GM18867 (cell line): ENCODE measurements at regions not wholly inside any gene's neighbourhood (a gene's known extent, or its start where the extent isn't known, plus 50 kb on each side); places are given as distances from the start of the nearest gene placed in this dataset.
"Not testable (repeated sequence)": the region's sequence is repeated elsewhere in the genome, so short reads cannot be mapped to it uniquely, and the experiment has no call there.

ENCODE experiments used
- ATAC-seq: cut with Tn5 transposase; IDR thresholded peaks from one replicate; pipeline ENCODE4 v1.9.1; 2021; ENCODE audit warnings: mild to moderate bottlenecking, moderate library complexity; ENCODE audit not compliant: unreplicated experiment

DNA sequence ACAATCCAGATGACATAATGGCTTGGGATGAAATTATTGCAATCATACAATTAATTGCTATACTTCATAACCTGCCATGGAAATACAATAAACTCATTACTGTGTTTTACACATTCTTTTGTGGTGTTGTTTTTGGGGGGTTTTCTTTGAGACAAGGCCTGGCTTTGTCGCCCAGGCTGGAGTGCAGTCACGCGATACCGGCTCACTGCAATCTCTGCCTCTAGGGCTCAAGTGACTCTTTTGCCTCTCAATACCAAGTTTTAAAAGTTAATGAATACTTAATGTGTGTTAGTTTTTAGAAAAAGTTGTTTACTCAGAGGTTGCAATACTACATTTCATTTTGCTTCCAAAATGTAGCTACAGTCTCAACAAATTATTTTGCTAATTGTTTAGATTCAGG, 598.4 kb downstream of the CHSY3 start:
- no peak for ATAC-seq

DNA sequence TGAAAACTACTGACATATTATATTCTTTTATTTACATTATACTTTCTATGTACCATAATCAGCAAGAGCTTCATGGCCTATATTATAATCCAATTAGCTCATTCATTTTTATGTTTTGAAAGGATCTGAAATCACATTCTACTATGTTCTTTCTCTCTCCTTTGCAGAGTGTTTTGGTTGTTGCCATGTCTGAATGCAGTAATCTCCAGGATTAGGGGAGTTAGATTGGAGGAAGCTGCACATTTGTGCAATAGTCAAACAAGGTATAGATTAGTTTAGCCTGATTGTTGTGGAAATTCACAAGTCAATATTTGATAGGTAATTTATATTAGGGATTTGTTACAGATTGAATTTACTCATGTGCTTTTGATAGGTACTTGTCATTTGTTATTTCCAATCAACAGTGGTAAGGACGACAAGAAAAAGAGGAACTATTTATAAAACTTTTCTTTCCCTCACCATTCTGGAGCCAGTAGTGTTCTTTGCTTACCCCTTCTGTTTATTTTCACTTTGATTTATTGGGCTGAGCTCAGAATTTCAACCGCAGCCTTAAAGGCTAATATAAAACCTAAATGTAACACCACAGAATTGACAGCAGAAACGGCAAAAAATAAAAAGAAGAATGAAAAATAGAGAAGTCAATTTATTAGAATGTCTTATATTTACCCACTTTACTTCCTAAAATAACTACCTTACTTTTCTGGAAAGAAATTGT, 597.0 kb downstream of the CHSY3 start:
- no peak for ATAC-seq

DNA sequence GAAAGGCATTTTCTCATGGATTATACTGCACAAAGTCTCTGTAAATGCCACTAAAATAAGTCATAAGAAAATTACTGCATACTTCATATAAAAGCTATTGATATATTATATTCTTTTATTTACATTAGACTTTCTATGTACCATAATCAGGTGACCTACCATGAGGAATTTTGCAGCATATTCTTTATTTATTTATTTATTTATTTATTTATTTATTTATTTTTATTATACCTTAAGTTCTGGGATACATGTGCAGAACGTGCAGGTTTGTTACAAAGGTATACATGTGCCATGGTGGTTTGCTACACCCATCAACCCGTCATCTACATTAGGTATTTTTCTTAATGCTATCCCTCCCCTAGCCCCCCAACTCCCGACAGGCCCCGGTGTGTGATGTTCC, 596.2 kb downstream of the CHSY3 start:
- ATAC-seq: not testable (repeated sequence)

DNA sequence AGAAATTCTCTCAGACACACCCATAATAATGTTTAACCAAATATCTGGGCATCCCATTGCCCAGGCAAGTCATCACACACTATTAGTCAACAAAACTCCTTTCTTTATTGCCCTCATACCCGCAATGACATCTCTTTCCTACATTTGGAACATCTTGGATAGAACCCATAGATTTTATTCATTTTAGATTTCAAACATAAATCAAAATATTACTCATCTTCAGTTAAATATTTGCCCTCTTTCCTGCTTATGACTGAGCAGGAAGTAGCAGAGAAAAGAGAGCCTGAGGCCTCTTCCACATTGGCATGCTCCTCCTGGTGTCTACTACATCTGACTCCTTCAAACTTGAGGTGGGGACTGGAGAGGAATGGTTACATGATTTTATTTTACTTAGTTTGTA, 592.0 kb downstream of the CHSY3 start:
- ATAC-seq: no peak

DNA sequence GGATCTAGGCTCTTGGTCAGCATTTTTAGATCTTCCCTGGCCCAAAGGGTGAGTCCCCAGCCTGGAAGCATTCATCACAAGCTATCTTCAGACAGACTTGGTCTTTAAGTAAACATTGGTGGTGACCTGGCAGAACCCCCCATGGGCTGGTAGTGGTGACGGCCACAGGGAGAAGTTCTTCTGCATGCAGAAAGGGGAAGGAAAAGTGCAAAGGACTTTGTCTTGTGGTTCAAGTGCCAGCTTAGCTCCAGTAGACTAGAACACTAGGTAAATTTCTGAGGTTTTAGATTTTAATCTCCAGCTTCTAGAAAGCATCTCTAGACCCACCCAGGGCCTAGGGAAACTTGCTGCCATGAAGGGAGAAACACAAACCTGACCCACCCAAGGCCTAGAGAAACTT, 584.0 kb downstream of the CHSY3 start:
- ATAC-seq: no peak

DNA sequence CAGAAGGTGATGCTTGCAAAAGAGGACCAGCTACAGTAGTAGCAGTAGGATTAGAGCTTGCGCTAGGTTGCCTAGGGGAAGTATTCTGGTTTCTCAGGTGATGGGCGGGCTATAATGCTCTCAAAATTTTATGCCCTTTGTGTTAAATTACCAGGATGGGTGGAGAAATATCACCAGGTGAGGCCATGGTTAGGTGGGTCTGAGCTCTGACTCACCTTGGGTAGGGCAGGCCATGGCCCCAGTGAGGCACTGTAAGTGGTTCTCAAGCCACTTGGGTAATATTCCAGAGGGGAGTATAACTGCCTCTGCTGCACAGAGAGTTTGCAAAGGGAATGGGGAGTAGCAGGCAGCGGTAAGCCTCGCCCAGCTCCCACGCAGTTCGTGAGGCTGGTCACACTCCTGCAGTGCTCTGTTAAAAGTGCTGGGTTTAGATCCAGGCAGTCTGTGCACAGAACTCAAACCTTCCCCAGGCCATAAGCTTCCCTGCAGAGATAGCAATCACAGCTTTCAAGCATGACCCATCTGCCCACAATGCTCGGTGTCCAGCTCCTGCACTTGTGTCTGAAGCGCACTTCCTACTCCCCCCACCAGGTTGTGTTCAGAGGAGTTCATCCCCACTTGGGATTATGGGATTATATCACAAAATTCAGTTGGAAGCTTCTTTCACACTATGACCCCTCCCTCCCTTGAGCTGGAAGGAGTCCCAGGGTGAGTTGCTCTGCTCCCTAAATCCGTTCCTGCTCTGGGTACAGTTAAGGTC, 575.0 kb downstream of the CHSY3 start:
- no peak for ATAC-seq

DNA sequence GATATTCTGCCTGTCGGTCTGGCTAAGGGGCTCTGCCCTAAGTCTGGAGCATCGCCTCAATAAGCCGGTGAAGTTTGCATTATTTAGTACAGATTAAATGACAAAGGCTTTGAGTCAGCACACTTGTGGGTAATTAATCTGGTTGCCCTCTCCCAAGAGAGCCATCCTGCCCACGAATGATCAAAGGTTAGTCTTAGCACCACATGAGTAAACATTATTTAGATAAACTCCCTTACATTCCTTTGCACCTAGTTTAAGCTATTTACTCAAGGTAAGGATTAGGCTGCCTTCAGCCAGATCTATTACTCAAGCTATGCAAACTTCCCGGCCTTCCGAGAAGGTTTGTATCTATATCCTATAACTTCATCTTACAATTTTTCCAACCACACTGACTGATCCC, 572.1 kb downstream of the CHSY3 start:
- ATAC-seq: no peak

DNA sequence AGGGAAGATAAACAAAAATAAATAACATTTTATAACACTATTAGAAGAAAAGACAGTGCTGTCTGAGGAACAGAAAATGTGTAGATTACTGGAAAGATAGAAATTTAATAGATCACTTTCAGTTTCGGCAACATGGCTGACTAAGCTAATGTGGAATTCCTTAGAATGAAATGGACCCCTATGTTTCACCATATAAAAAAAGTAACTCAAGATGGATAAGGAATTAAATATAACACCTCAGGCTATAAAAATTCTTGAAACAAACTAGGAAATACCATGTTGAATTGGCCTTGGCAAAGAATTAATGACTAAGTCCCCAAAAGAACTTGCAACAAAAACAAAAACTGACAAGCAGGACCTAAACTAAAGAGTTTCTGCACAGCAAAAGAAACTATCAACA, 558.3 kb downstream of the CHSY3 start:
- no peak for ATAC-seq

DNA sequence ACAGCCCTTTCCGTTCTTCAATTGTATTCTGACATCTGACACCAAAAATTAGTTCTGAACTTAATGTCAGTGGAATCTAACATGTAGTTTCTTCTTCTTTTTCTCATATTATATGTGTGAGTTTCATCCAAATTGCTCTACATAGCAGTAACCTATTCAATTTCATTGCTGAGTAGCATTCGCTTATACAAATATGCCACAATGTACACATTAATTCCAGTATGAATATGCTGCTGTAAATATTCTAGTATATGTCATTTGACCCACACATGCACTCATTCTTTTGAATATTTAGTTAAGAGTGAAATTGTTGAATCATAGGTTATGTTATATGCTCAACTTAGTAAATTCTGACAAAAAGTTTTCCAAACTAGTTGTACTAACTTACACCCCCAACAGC, 550.9 kb downstream of the CHSY3 start:
- ATAC-seq: no peak

DNA sequence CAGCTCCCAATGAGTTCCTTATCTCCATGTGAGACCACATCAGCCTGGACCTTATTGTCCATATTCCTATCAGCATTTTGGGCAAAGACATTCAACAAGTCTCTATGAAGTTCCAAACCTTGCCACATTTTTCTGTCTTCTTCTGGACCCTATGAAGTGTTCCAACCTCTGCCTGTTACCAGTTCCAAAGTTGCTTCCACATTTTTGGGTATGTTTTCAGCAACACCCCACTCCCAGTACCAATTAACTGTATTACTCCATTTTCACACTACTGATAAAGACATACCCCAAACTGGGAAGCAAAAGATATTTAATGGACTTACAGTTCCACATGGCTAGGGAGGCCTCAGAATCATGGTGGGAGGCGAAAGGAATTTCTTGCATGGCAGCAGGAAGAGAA, 548.5 kb downstream of the CHSY3 start:
- no peak for ATAC-seq

DNA sequence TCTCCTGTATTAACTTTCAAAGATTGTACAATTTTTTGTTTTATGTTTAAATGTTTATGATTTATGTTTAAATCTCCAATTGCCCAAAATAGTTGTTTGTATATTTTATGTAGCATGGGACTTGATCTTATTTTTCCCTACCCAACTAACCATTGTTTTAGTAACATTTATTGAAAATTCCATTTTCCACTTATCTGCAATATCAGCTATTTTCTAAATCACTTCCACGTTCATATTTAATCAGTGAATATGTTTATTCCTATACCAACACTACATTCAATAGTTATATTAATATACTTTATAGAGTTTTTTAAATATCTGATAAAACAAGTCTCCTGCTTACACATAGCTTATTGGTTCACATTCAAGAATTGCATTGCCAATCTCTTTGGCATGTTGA, 532.2 kb downstream of the CHSY3 start:
- ATAC-seq: no peak

DNA sequence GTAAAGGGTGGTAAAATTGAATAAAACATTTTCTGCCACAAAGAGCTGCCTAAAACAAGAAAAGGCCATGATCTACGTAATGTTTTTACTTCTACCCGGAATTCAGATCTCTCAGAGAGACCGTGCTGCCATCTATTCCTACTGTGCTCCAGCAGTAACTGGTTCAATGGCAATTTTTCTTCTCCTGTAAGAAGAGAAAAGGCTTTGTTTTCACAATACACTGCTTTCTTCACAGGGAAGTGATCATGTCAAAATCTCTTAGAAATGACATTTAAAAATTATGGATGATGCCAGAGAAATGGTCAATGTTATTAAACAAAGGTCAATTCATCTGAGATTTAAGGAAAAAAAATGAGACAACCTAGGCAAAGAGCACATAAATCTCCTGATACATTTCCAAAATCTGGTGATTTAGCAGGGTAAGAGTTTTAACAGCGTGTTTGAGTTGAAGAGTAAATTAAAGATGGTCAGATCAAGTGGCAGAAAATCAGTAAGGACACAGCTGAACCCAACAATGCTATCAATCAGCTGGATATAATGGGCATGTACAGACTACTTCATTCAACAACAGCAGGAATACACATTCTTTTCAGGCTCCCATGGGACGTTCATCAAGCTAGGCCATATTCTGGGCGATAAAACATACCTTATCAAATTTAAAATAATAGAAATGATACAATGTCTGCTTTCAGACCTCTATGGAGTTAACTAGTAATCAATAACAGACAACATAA, 523.1 kb downstream of the CHSY3 start:
- ATAC-seq: no peak

DNA sequence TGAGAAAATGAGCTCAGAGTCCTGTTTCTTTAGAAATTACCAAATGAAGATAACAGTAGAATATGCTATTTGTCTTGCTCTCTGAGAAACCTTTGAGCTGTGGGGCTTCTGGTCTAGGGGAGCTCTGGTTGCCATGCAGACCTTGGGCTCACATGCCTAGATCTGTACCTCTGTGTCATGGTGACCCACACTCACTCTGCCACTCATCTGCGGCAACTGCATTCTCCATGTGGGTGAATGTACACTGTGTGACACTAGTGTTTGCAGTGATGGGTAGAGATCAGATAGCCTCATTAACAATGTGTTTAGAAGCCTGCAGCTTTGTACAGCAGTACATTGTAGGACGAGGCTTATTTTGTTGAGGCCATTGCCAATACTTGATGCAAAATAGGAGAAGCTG, 521.2 kb downstream of the CHSY3 start:
- ATAC-seq: no peak

DNA sequence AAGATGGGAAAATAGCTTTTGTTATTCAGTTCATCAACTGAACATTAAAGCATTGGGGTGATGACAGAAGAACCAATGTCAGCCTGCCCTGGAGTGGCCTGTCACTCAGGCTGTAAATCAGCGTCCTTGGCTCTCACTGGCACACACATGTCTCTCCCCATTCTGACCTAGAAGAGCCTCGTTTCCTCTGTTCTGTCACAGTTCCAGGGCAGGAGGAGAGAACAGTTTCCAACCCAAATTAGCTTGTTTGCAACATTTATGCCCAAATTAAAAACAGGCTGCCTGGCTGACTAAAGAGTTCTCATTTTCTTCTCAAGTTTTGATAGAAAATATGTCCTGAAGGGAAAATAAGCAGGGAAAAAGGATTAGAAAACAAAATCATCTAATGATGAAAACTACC, 520.1 kb downstream of the CHSY3 start:
- no peak for ATAC-seq

DNA sequence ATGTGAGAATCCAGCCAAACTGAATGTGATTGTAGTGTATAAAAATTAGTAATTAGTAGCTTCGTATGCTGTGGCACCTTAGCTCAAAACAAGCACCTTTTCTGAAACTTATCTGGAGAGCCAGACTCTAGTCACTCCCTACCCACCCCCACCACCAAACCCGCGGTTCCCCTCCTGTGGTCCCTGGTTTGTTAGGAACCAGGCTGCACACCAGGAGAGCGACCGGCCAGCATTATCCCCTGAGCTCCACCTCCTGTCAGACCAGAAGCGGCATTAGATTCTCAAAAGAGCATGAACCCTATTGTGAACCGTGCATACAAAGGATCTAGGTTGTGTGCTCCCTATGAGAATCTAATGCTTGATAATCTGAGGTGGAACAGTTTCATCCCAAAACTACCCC, 498.6 kb downstream of the CHSY3 start:
- no peak for ATAC-seq

DNA sequence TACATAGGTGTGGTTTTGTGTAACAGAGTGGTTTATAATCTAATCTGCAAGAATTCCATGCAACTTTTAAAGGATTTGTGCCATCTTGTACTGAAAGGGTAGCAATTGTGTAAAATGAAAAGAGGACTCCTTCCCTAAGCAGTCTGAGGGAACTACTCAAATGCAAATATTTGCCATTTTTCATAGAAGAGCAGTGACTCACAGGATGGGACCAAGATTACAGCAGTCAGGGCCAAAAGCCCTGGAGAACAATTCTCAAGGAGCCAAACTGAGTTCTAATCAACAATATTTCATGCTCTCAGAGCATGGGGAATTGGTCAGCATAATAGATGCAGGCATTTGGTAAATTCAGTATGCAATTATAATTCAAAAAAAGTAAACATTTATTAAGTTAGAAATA, 495.8 kb downstream of the CHSY3 start:
- no peak for ATAC-seq

DNA sequence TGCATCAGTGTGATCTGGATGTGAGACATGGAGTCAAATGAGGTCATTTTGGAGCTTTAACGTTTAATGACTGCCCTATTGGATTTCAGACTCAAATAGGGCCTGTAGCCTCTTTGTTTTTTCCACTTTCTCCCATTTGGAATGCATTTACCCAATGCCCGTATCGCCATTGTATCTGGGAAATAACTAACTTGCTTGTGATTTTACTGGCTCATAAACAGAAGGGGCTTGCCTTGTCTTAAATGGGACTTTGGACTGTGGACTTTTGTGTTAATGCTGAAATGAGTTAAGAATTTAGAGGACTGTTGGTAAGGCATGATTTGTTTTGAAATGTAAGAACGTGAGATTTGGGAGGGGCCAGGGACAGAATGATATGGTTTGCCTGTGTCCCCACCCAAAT, 494.6 kb downstream of the CHSY3 start:
- no peak for ATAC-seq

DNA sequence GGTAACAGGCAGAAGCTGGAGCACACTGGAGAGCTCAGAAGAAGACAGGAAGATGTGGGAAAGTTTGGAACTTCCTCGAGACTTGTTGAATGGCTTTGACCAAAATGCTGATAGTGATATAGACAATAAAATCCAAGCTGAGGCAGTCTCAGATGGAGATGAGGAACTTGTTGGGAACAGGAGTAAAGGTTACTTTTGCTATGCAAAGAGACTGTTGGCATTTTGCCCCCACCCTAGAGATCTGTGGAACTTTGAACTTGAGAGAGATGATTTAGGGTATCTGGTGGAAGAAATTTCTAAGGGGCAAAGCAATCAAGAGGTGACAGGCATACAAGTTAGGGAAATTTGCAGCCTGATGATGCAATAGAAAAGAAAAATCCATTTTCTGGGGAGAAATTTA, 493.5 kb downstream of the CHSY3 start:
- not testable (repeated sequence) for ATAC-seq

DNA sequence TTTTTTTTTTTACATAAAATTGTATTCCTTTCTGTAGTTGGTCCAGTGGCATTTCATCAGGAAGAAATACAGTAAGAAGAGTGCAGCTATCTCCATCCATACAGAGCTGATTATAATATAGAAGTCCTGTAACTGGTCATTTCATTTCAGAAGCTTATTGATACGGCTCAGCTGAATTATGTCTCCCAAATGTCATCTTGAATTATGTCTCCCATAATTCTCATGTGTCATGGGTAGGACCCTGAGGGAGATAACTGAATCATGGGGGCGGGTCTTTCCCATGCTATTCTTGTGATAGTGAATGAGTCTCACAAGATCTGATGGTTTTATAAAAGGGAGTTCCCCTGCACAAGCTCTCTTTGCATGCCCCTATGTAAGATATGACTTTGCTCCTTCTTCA, 492.9 kb downstream of the CHSY3 start:
- ATAC-seq: no peak

DNA sequence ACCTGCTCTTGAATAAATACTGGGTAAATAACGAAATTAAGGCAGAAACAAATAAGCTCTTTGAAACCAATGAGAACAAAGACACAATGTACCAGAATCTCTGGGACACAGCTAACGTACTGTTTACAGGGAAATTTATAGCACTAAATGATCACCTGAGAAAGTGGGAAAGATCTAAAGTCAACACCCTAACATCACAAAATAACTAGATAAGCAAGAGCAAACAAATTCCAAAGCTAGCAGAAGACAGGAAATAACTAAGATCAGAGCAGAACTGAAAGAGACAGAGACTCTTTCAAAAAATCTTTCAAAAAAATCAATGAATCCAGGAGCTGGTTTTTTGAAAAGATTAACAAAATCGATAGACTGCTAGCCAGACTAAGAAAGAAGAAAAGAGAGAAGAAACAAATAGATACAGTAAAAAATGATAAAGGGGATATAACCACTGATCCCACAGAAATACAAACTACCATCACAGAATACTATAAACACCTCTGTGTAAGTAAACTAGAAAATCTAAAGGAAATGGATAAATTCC, 487.5 kb downstream of the CHSY3 start:
- ATAC-seq: not testable (repeated sequence)

DNA sequence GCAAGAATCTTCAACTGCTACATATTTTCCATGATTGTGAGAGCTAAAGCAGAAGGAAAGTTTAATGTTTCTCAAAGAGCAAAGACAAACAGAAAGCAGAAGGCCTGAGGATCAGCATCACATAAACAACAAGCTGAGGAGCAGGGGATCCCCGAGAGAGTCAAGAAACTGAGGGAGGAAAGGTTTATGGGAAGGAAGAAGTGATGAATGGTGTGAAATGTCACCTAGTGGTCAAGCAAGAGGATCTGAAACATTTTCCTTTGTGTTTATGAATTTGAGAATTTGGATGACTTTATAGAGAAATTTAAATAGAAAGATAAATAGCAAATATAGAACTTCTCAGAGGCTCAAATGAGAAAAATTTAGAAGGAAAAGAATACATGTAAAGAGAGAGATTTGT, 481.9 kb downstream of the CHSY3 start:
- ATAC-seq: no peak

DNA sequence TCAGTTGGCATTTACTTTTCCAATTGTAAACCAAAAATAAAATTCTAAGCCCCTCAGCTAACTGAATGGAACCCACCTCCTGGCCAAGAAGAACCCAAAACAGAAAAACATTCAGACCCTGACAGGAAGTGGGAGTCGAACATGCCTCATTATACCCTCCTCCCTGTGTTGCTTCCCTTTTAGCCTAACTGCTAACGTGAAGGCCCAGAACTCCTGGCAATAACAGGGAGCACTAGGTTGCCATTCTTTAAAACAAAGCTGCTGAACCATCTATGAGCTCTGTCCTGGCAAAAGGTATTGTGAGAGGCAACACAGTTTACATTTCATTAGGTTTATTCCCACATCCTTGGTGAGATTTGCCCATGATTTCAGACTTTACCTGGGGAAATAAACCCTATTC, 481.4 kb downstream of the CHSY3 start:
- ATAC-seq: no peak
